ENCODE measurements at regions not wholly inside any gene's neighbourhood (a gene's known extent, or its start where the extent isn't known, plus 50 kb on each side); places are given as distances from the start of the nearest gene placed in this dataset.
"Not testable (repeated sequence)": the region's sequence is repeated elsewhere in the genome, so short reads cannot be mapped to it uniquely, and the experiment has no call there.

- DNase-seq (ENCODE audit: low spot score): no peak
Measured at GRCh38 chr4:127403471-127404084, 229.2 kb upstream of the INTU start.

GRCh38 chr4:127406187-127406586, 226.6 kb upstream of the INTU start:
- DNase-seq (ENCODE audit: low spot score): no peak

GRCh38 chr4:127407572-127407971, 225.2 kb upstream of the INTU start:
- not testable (repeated sequence) for DNase-seq (ENCODE audit: low spot score)

- DNase-seq (ENCODE audit: low spot score): no peak
Measured at GRCh38 chr4:127410201-127410600, 222.6 kb upstream of the INTU start.

GRCh38 chr4:127410644-127411043, 222.1 kb upstream of the INTU start:
- no peak for DNase-seq (ENCODE audit: low spot score)

GRCh38 chr4:127414951-127415606, 217.7 kb upstream of the INTU start:
- no peak for DNase-seq (ENCODE audit: low spot score)

- no peak for DNase-seq (ENCODE audit: low spot score)
Measured at GRCh38 chr4:127416115-127416514, 216.6 kb upstream of the INTU start.

- DNase-seq (ENCODE audit: low spot score): no peak
Measured at GRCh38 chr4:127417885-127418535, 214.7 kb upstream of the INTU start.

- DNase-seq (ENCODE audit: low spot score): no peak
Measured at GRCh38 chr4:127419431-127419830, 213.3 kb upstream of the INTU start.

GRCh38 chr4:127421437-127421836, 211.3 kb upstream of the INTU start:
- no peak for DNase-seq (ENCODE audit: low spot score)

- DNase-seq (ENCODE audit: low spot score): no peak
Measured at GRCh38 chr4:127425202-127425845, 207.4 kb upstream of the INTU start.

GRCh38 chr4:127425851-127426250, 206.9 kb upstream of the INTU start:
- no peak for DNase-seq (ENCODE audit: low spot score)

GRCh38 chr4:127441571-127441970, 191.2 kb upstream of the INTU start:
- DNase-seq (ENCODE audit: low spot score): no peak

GRCh38 chr4:127445471-127445870, 187.3 kb upstream of the INTU start:
- DNase-seq (ENCODE audit: low spot score): no peak

GRCh38 chr4:127446427-127446885, 186.3 kb upstream of the INTU start:
- no peak for DNase-seq (ENCODE audit: low spot score)

- DNase-seq (ENCODE audit: low spot score): no peak
Measured at GRCh38 chr4:127448986-127449385, 183.8 kb upstream of the INTU start.

GRCh38 chr4:127449449-127449848, 183.3 kb upstream of the INTU start:
- DNase-seq (ENCODE audit: low spot score): no peak

- no peak for DNase-seq (ENCODE audit: low spot score)
Measured at GRCh38 chr4:127450276-127450675, 182.5 kb upstream of the INTU start.

- no peak for DNase-seq (ENCODE audit: low spot score)
Measured at GRCh38 chr4:127463883-127464282, 168.9 kb upstream of the INTU start.

- DNase-seq (ENCODE audit: low spot score): no peak
Measured at GRCh38 chr4:127469542-127469941, 163.2 kb upstream of the INTU start.

- no peak for DNase-seq (ENCODE audit: low spot score)
Measured at GRCh38 chr4:127469959-127470809, 162.6 kb upstream of the INTU start.

- not testable (repeated sequence) for DNase-seq (ENCODE audit: low spot score)
Measured at GRCh38 chr4:127478271-127478670, 154.5 kb upstream of the INTU start.
